ENCODE measurements at regions not wholly inside any gene's neighbourhood (a gene's known extent, or its start where the extent isn't known, plus 50 kb on each side); places are given as distances from the start of the nearest gene placed in this dataset.

DNA sequence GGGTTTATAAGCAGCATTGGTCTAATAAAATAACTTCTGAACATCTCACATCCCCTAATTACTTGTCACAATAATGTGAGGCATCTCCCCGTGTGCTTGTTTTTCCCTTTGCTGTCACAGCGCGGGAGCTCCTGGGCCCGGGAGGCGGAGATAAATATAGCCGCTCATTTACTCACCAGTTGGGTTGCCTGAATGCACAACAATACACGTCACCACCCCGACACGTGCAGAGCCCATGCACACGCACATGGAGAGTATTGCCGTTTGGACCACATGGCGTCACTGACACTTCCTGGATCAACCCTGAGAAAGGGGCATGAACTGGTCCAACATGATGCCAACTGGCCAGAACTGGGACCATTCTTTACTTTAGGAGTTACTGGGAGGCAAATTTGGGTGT is 76.2 kb downstream of the MRPL46 start:
- TF ChIP-seq, protein P1, sequence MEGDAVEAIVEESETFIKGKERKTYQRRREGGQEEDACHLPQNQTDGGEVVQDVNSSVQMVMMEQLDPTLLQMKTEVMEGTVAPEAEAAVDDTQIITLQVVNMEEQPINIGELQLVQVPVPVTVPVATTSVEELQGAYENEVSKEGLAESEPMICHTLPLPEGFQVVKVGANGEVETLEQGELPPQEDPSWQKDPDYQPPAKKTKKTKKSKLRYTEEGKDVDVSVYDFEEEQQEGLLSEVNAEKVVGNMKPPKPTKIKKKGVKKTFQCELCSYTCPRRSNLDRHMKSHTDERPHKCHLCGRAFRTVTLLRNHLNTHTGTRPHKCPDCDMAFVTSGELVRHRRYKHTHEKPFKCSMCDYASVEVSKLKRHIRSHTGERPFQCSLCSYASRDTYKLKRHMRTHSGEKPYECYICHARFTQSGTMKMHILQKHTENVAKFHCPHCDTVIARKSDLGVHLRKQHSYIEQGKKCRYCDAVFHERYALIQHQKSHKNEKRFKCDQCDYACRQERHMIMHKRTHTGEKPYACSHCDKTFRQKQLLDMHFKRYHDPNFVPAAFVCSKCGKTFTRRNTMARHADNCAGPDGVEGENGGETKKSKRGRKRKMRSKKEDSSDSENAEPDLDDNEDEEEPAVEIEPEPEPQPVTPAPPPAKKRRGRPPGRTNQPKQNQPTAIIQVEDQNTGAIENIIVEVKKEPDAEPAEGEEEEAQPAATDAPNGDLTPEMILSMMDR (IDR thresholded peaks at IDR 0.05), result no peak
- TF ChIP-seq EZH2phosphoT487 (IDR thresholded peaks at IDR 0.05), result no peak
